H9 (cell line): ENCODE measurements at regions not wholly inside any gene's neighbourhood (a gene's known extent, or its start where the extent isn't known, plus 50 kb on each side); places are given as distances from the start of the nearest gene placed in this dataset.

Experiments used
- DNase-seq: peaks from one replicate; pipeline ENCODE4 v3.0.0-alpha.2; 2017
- H2AFZ ChIP-seq: one replicate; pipeline ENCODE4 v1.6.1; 2013; ENCODE audit warnings: mild to moderate bottlenecking, low read length, control low read depth, moderate library complexity
- H2AK5ac ChIP-seq: 2 replicates; pipeline ENCODE4 v1.6.1; 2013; ENCODE audit warnings: low read length, control low read depth, mixed read lengths; ENCODE audit not compliant: insufficient read length
- H2BK120ac ChIP-seq: one replicate; pipeline ENCODE4 v1.6.1; 2013; ENCODE audit warnings: low read depth, mild to moderate bottlenecking, low read length, control low read depth, inconsistent platforms; ENCODE audit not compliant: poor library complexity, severe bottlenecking
- H2BK12ac ChIP-seq: 2 replicates; pipeline ENCODE4 v1.6.1; 2013; ENCODE audit warnings: low read length, control low read depth, mixed read lengths, low read depth; ENCODE audit not compliant: insufficient read length
- H2BK15ac ChIP-seq: 2 replicates; pipeline ENCODE4 v1.6.1; 2013; ENCODE audit warnings: low read depth, low read length, control low read depth
- H2BK20ac ChIP-seq: one replicate; pipeline ENCODE4 v1.6.1; 2013; ENCODE audit warnings: low read depth, mild to moderate bottlenecking, low read length, control low read depth, inconsistent platforms; ENCODE audit not compliant: poor library complexity, severe bottlenecking
- H2BK5ac ChIP-seq: 2 replicates; pipeline ENCODE4 v1.6.1; 2013; ENCODE audit warnings: low read length, control low read depth, mixed read lengths; ENCODE audit not compliant: insufficient read length
- H3K14ac ChIP-seq: 2 replicates; pipeline ENCODE4 v1.6.1; 2013; ENCODE audit warnings: low read length, control low read depth; ENCODE audit not compliant: insufficient read depth
- H3K18ac ChIP-seq: 2 replicates; pipeline ENCODE4 v1.6.1; 2013; ENCODE audit warnings: low read depth, mild to moderate bottlenecking, mixed read lengths, low read length, control low read depth; ENCODE audit not compliant: insufficient read length
- H3K23ac ChIP-seq: 2 replicates; pipeline ENCODE4 v1.6.1; 2013; ENCODE audit warnings: low read length, control low read depth, mixed read lengths, low read depth; ENCODE audit not compliant: insufficient read length
- H3K23me2 ChIP-seq: 2 replicates; pipeline ENCODE4 v1.6.1; 2013; ENCODE audit warnings: low read depth, mild to moderate bottlenecking, mixed read lengths, low read length, control low read depth; ENCODE audit not compliant: insufficient read length, poor library complexity, severe bottlenecking
- H3K27ac ChIP-seq: 2 replicates; pipeline ENCODE4 v1.5.1; 2013; ENCODE audit warnings: low read length, control low read depth, mixed read lengths, low read depth; ENCODE audit not compliant: insufficient read length
- H3K27me3 ChIP-seq: 2 replicates; pipeline ENCODE4 v1.6.1; 2013; ENCODE audit warnings: low read length, control low read depth, inconsistent platforms; ENCODE audit not compliant: insufficient read depth
- H3K4ac ChIP-seq: 2 replicates; pipeline ENCODE4 v1.6.1; 2013; ENCODE audit warnings: low read depth, mild to moderate bottlenecking, control low read depth, inconsistent platforms, low read length, moderate library complexity
- H3K4me1 ChIP-seq: 2 replicates; pipeline ENCODE4 v1.6.1; 2013; ENCODE audit warnings: low read length, control low read depth, inconsistent platforms; ENCODE audit not compliant: insufficient read depth
- H3K4me2 ChIP-seq: 2 replicates; pipeline ENCODE4 v1.6.1; 2013; ENCODE audit warnings: low read length, control low read depth, mixed read lengths; ENCODE audit not compliant: insufficient read length, insufficient read depth
- H3K56ac ChIP-seq: 2 replicates; pipeline ENCODE4 v1.6.1; 2013; ENCODE audit warnings: low read depth, mild to moderate bottlenecking, mixed read lengths, low read length, control low read depth; ENCODE audit not compliant: insufficient read length
- H3K79me1 ChIP-seq: 2 replicates; pipeline ENCODE4 v1.6.1; 2013; ENCODE audit warnings: low read depth, mild to moderate bottlenecking, moderate library complexity, low read length, control low read depth, inconsistent platforms; ENCODE audit not compliant: insufficient read depth, poor library complexity, severe bottlenecking
- H3K79me2 ChIP-seq: 2 replicates; pipeline ENCODE4 v1.6.1; 2013; ENCODE audit warnings: low read length, control low read depth, inconsistent platforms; ENCODE audit not compliant: insufficient read depth
- H3K9ac ChIP-seq: 2 replicates; pipeline ENCODE4 v1.6.1; 2013; ENCODE audit warnings: low read length, control low read depth, mixed read lengths; ENCODE audit not compliant: insufficient read length; ENCODE audit errors: extremely low read depth
- H3K9me3 ChIP-seq: one replicate; pipeline ENCODE4 v1.6.1; 2013; ENCODE audit warnings: low read depth, low read length, inconsistent platforms; ENCODE audit not compliant: control insufficient read depth
- H3T11ph ChIP-seq: one replicate; pipeline ENCODE4 v1.6.1; 2013; ENCODE audit warnings: mild to moderate bottlenecking, low read length, control low read depth, inconsistent platforms
- H4K20me1 ChIP-seq: one replicate; pipeline ENCODE4 v1.6.1; 2013; ENCODE audit not compliant: control insufficient read depth, insufficient read length, insufficient read depth
- H4K5ac ChIP-seq: 2 replicates; pipeline ENCODE4 v1.6.1; 2013; ENCODE audit warnings: low read depth, mild to moderate bottlenecking, mixed read lengths, low read length, control low read depth; ENCODE audit not compliant: insufficient read length
- H4K8ac ChIP-seq: replicated peaks from 2 replicates; pipeline ENCODE4 v1.6.1; 2013; ENCODE audit warnings: low read length, control low read depth, mixed read lengths, low read depth; ENCODE audit not compliant: insufficient read length
- H4K91ac ChIP-seq: 2 replicates; pipeline ENCODE4 v1.6.1; 2013; ENCODE audit warnings: low read depth, mild to moderate bottlenecking, moderate library complexity, mixed read lengths, low read length, control low read depth; ENCODE audit not compliant: insufficient read length
- H3K27ac Mint-ChIP-seq, 3 experiments: 2 replicates in 2 of 3; 3 replicates in 1 of 3; pipeline ENCODE4 v1.8.0; 2020 to 2021; ENCODE audit warnings: mixed read lengths in 3 of 3, mild to moderate bottlenecking in 1 of 3, moderate library complexity in 1 of 3
- H3K27me3 Mint-ChIP-seq: 2 replicates; pipeline ENCODE4 v1.8.0; 2021; ENCODE audit warnings: low read depth, mild to moderate bottlenecking, moderate library complexity, mixed read lengths
- H3K36me3 Mint-ChIP-seq, 3 experiments: 2 replicates in 2 of 3; 3 replicates in 1 of 3; pipeline ENCODE4 v1.8.0; 2020 to 2021; ENCODE audit warnings: low read depth in 3 of 3, mixed read lengths in 3 of 3; ENCODE audit not compliant: insufficient read depth in 1 of 3
- H3K4me1 Mint-ChIP-seq, 2 experiments: 2 replicates each; pipeline ENCODE4 v1.8.0; 2020; ENCODE audit warnings: mixed read lengths in 2 of 2
- H3K4me3 Mint-ChIP-seq, 2 experiments: 2 replicates in 1 of 2; 3 replicates in 1 of 2; pipeline ENCODE4 v1.8.0; 2020 to 2021; ENCODE audit warnings: mild to moderate bottlenecking in 2 of 2, mixed read lengths in 2 of 2, moderate library complexity in 1 of 2
- H3K9me3 Mint-ChIP-seq, 2 experiments: 2 replicates in 1 of 2; 3 replicates in 1 of 2; pipeline ENCODE4 v1.8.0; 2020; ENCODE audit warnings: mild to moderate bottlenecking in 2 of 2, mixed read lengths in 2 of 2, moderate library complexity in 1 of 2
- CTCF ChIP-seq: fragments of 200-600 bp; sonication (generic); conservative IDR thresholded peaks from 3 replicates; pipeline ENCODE4 v1.8.0; 2021; ENCODE audit warnings: antibody characterized with exemption, mild to moderate bottlenecking
- WGBS: extraction: QIAGEN DNeasy Blood & Tissue Kit; methylation state at CpG from one replicate; pipeline ENCODE4 v1.1.7; 2013; ENCODE audit warnings: missing lambda C conversion rate, low lambda C conversion rate, mixed read lengths; ENCODE audit not compliant: insufficient read length; ENCODE audit errors: extremely low coverage; 5-methylcytosine and 5-hydroxymethylcytosine counted together

GRCh38 chr5:54803471-54804011 is 181.9 kb downstream of the ESM1 start:
- H2BK120ac ChIP-seq = no peak overlapping the region
- no CpG with 5 or more reads among the region's 3 CpGs for WGBS
- no peak overlapping the region for H3K14ac ChIP-seq
- H3K4me1 Mint-ChIP-seq = peaks cover 3 to 6% of the 10 kb centered on the region in 2 experiments; a peak in 3 of 4 replicates
- H3K27ac ChIP-seq = no peak overlapping the region
- peaks cover 2 to 3% (median 2%) of the 10 kb centered on the region in 3 experiments; a peak in 6 of 7 replicates for H3K36me3 Mint-ChIP-seq
- no peak overlapping the region for H4K5ac ChIP-seq
- no peak overlapping the region for H4K8ac ChIP-seq
- H4K20me1 ChIP-seq = no peaks in the 10 kb centered on the region
- H2BK20ac ChIP-seq = no peak overlapping the region
- no peaks in the 10 kb centered on the region; the same call in 1 of the 2 replicates for H3K4me1 ChIP-seq
- no peaks in the 10 kb centered on the region for H3K79me1 ChIP-seq
- no peak overlapping the region for H2BK5ac ChIP-seq
- no peak overlapping the region for H3K56ac ChIP-seq
- no peak overlapping the region for H2BK12ac ChIP-seq
- H3K4ac ChIP-seq = no peak overlapping the region
- no peak overlapping the region for H2AFZ ChIP-seq
- no peaks in the 10 kb centered on the region for H3K9me3 ChIP-seq
- no peak overlapping the region for H3K9ac ChIP-seq
- TF ChIP-seq CTCF = no peak
- no peak overlapping the region for H3T11ph ChIP-seq
- peaks cover 2 to 9% of the 10 kb centered on the region in 2 experiments for H3K9me3 Mint-ChIP-seq
- no peaks in the 10 kb centered on the region for H3K27me3 Mint-ChIP-seq
- H2BK15ac ChIP-seq = no peak overlapping the region
- no peaks in the 10 kb centered on the region for H3K27me3 ChIP-seq
- H3K4me2 ChIP-seq = no peak overlapping the region
- H4K91ac ChIP-seq = no peak overlapping the region
- H3K23me2 ChIP-seq = no peaks in the 10 kb centered on the region
- no peak for DNase-seq
- no peak overlapping the region for H3K18ac ChIP-seq
- H3K4me3 Mint-ChIP-seq = no peak overlapping the region
- no peak overlapping the region for H3K27ac Mint-ChIP-seq
- H2AK5ac ChIP-seq = no peak overlapping the region
- no peaks in the 10 kb centered on the region for H3K79me2 ChIP-seq
- no peak overlapping the region for H3K23ac ChIP-seq
